ENCODE measurements at regions not wholly inside any gene's neighbourhood (a gene's known extent, or its start where the extent isn't known, plus 50 kb on each side); places are given as distances from the start of the nearest gene placed in this dataset.

DNA sequence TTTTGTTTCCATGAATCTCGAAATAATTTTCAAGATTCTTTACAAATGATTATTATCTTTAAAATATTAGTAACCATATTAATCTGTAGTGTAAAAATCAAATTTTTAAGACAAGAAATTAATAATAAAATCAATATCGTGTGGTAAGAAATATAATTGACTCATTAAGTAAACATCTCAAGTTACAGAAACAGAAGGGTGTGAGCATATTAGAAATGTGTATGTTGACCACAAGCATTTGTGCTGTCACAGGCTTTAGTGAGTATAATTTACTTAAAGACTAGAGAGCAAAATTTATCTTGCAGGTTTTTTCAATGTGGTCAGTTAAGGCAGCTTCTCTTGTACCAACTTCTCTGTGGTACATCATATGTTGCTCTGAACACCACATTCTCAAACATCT, 566.5 kb upstream of the IRAK1BP1 start:
- DNase-seq (ENCODE audit: low spot score in 2 of 2), result no peak
- Histone ChIP-seq H3K27me3 (no peaks in the 10 kb centered on the region), H3K27ac (no peak overlapping the region), H3K36me3 (no peaks in the 10 kb centered on the region), H3K4me3 (no peak overlapping the region), H3K9me3 (no peaks in the 10 kb centered on the region), H3K4me1 (no peaks in the 10 kb centered on the region)
- TF ChIP-seq, protein P1, sequence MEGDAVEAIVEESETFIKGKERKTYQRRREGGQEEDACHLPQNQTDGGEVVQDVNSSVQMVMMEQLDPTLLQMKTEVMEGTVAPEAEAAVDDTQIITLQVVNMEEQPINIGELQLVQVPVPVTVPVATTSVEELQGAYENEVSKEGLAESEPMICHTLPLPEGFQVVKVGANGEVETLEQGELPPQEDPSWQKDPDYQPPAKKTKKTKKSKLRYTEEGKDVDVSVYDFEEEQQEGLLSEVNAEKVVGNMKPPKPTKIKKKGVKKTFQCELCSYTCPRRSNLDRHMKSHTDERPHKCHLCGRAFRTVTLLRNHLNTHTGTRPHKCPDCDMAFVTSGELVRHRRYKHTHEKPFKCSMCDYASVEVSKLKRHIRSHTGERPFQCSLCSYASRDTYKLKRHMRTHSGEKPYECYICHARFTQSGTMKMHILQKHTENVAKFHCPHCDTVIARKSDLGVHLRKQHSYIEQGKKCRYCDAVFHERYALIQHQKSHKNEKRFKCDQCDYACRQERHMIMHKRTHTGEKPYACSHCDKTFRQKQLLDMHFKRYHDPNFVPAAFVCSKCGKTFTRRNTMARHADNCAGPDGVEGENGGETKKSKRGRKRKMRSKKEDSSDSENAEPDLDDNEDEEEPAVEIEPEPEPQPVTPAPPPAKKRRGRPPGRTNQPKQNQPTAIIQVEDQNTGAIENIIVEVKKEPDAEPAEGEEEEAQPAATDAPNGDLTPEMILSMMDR (IDR thresholded peaks at IDR 0.05), result no peak
- TF ChIP-seq EP300 (IDR thresholded peaks at IDR 0.05), result no peak
- TF ChIP-seq POLR2AphosphoS5 (IDR thresholded peaks at IDR 0.05), result no peak
- TF ChIP-seq POLR2A (IDR thresholded peaks at IDR 0.05), result no peak
- 61% methylated on average over 2 of the region's 2 CpGs for WGBS

DNA sequence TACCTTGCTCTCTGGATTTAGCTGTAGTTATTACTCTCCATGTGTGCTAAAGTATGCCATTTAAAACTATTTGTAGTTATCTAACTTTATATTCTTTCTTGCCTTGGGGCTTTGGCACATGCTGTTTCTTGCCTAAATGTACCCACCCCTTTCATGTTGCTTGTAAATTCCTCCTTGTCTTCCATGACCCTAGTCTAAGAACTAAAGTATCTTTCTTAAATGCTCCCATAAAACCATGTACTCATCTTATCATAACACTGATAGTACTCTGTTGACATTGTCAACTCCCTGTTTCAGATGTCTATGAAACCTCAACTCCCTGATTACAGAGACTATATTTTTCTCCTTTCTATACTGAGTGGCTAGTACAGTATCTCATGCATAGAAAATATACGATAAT, 564.9 kb upstream of the IRAK1BP1 start:
- no peak overlapping the region for H3K27ac ChIP-seq
- WGBS, result 83% methylated on average over 1 of the region's 1 CpG
- DNase-seq (ENCODE audit: low spot score in 2 of 2), result no peak
- H3K4me3 ChIP-seq, result no peak overlapping the region
- H3K4me1 ChIP-seq, result no peaks in the 10 kb centered on the region
- no peaks in the 10 kb centered on the region for H3K36me3 ChIP-seq
- TF ChIP-seq, protein P1 (IDR thresholded peaks at IDR 0.05), result no peak
- TF ChIP-seq EP300 (IDR thresholded peaks at IDR 0.05) (no peak), POLR2AphosphoS5 (IDR thresholded peaks at IDR 0.05) (no peak), POLR2A (IDR thresholded peaks at IDR 0.05) (no peak)
- H3K9me3 ChIP-seq, result no peaks in the 10 kb centered on the region
- no peaks in the 10 kb centered on the region for H3K27me3 ChIP-seq

DNA sequence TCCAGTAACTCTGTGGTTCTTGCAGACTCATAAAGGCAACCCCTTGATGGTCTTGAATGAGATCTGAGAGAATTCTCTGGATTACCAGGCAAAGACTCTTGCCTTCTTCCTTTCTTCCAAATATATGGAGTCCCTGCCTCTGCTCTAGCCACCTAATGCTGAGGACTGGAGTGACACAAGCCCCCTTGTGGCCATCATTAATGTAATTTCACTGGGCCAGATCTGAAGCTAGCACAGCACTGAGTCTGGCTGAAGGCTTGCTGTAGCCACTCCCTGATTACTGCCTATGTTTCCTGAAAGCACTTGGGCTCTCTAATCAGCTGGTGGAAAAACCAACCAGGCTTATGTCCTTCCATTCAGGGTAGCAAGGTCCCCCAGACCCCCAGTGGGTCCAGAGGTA, 559.3 kb upstream of the IRAK1BP1 start:
- TF ChIP-seq POLR2AphosphoS5 (IDR thresholded peaks at IDR 0.05) (no peak), EP300 (IDR thresholded peaks at IDR 0.05) (no peak), POLR2A (IDR thresholded peaks at IDR 0.05) (no peak)
- TF ChIP-seq, protein P1 (IDR thresholded peaks at IDR 0.05), result no peak
- no peaks in the 10 kb centered on the region for H3K4me1 ChIP-seq
- DNase-seq (ENCODE audit: low spot score in 2 of 2), result no peak
- no peaks in the 10 kb centered on the region for H3K36me3 ChIP-seq
- no peak overlapping the region for H3K27ac ChIP-seq
- no peaks in the 10 kb centered on the region for H3K9me3 ChIP-seq
- no peaks in the 10 kb centered on the region for H3K27me3 ChIP-seq
- no peak overlapping the region for H3K4me3 ChIP-seq

DNA sequence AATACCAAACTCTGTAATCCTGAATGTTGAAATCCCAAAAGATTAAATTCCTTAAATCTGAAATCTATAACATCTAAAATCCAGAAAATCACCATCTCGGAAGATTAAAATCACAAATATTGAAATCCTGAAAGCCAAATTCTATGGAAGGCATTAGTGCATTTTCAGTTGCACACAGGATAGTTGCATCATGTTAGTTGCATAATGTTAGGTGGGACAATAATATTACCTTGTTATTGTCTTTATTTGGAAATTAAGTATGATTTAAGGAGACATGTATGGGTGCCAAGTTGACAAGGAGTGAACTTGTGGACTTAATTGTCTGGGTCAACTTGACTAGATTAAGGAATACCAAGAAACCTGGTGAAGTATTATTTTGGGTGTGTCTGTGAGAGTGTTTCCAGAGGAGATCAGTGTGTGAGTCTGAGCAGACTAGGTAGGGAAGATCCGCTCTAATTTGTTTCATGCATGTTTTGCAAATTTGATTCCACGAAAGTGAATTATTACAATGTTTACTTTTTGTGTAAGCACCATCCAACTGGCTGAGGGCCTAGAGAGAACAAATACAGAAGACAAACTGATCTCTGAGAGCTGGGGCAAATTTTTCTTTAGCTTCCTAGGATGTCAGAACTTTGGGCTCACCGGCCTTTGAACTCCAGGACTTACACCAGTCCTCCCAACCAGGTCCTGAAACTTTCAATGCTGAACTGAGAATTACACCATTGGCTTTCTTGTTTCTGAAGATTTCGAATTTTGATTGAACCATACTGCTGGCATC, 545.1 kb upstream of the IRAK1BP1 start:
- 75% methylated on average over 5 of the region's 5 CpGs for WGBS
- no peak for DNase-seq (ENCODE audit: low spot score in 2 of 2)
- H3K36me3 ChIP-seq, result no peaks in the 10 kb centered on the region
- no peak overlapping the region for H3K4me3 ChIP-seq
- no peaks in the 10 kb centered on the region for H3K9me3 ChIP-seq
- no peaks in the 10 kb centered on the region for H3K27me3 ChIP-seq
- H3K27ac ChIP-seq, result no peak overlapping the region
- H3K4me1 ChIP-seq, result no peaks in the 10 kb centered on the region
- TF ChIP-seq POLR2AphosphoS5 (IDR thresholded peaks at IDR 0.05) (no peak), POLR2A (IDR thresholded peaks at IDR 0.05) (no peak), EP300 (IDR thresholded peaks at IDR 0.05) (no peak)
- TF ChIP-seq, protein P1 (IDR thresholded peaks at IDR 0.05), result no peak

DNA sequence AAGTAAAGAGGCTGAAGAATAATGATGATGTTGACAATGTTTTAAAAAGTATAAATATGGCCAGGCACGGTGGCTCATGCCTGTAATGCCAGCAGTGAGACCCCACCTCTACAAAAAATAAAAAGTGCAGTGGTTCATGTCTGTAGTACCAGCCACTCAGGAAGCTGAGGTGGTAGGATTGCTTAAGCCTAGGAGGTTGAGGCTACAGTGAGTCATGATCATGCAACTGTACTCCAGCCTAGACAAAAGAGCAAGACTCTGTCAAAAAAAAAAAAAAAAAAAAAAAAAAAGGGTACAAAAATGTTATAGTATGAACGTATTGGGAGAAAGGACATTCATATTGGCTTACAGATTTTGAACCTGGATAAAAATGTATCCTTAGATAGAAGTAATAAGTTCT, 543.1 kb upstream of the IRAK1BP1 start:
- WGBS, result 76% methylated on average over 2 of the region's 2 CpGs
- DNase-seq (ENCODE audit: low spot score in 2 of 2), result no peak

More for the DNA sequence above, 543.1 kb upstream of the IRAK1BP1 start:
- no peak overlapping the region for H3K27ac ChIP-seq
- no peaks in the 10 kb centered on the region for H3K27me3 ChIP-seq
- no peaks in the 10 kb centered on the region for H3K36me3 ChIP-seq
- H3K9me3 ChIP-seq, result no peaks in the 10 kb centered on the region
- H3K4me1 ChIP-seq, result no peaks in the 10 kb centered on the region
- TF ChIP-seq EP300 (IDR thresholded peaks at IDR 0.05), result no peak
- TF ChIP-seq, protein P1 (IDR thresholded peaks at IDR 0.05), result no peak
- no peak for TF ChIP-seq POLR2AphosphoS5 (IDR thresholded peaks at IDR 0.05)
- TF ChIP-seq POLR2A (IDR thresholded peaks at IDR 0.05), result no peak
- no peak overlapping the region for H3K4me3 ChIP-seq

Measured in suprapubic skin (tissue), 4 donors.